Panc1 (cell line): ENCODE measurements at regions not wholly inside any gene's neighbourhood (a gene's known extent, or its start where the extent isn't known, plus 50 kb on each side); places are given as distances from the start of the nearest gene placed in this dataset.

ENCODE experiments used
- POLR2AphosphoS5 ChIP-seq: IDR thresholded peaks from 2 replicates; pipeline ENCODE4 v1.6.1; 2012; ENCODE audit warnings: mild to moderate bottlenecking, low read depth, low read length, moderate library complexity
- REST ChIP-seq, 2 experiments: IDR thresholded peaks; 2 replicates each; pipeline ENCODE4 v1.6.1; 2011 to 2012; ENCODE audit warnings: low read depth in 2 of 2, control low read depth in 1 of 2, low read length in 1 of 2, mild to moderate bottlenecking in 1 of 2, moderate library complexity in 1 of 2; ENCODE audit not compliant: insufficient read depth in 1 of 2
- SIN3A ChIP-seq: IDR thresholded peaks from 2 replicates; pipeline ENCODE4 v1.6.1; 2012; ENCODE audit warnings: low read depth, mild to moderate bottlenecking, low read length, moderate library complexity, borderline replicate concordance; ENCODE audit not compliant: insufficient read depth
- TCF7L2 ChIP-seq: IDR thresholded peaks from 2 replicates; pipeline ENCODE4 v1.6.1; 2011; ENCODE audit warnings: mild to moderate bottlenecking, low read depth, low read length, inconsistent platforms
- TF ChIP-seq, protein P1 (sequence below): fragments of 450-650 bp; IDR thresholded peaks from 2 replicates; pipeline ENCODE4 v1.5.1; 2017; ENCODE audit warnings: mild to moderate bottlenecking

- TF ChIP-seq, protein P1, sequence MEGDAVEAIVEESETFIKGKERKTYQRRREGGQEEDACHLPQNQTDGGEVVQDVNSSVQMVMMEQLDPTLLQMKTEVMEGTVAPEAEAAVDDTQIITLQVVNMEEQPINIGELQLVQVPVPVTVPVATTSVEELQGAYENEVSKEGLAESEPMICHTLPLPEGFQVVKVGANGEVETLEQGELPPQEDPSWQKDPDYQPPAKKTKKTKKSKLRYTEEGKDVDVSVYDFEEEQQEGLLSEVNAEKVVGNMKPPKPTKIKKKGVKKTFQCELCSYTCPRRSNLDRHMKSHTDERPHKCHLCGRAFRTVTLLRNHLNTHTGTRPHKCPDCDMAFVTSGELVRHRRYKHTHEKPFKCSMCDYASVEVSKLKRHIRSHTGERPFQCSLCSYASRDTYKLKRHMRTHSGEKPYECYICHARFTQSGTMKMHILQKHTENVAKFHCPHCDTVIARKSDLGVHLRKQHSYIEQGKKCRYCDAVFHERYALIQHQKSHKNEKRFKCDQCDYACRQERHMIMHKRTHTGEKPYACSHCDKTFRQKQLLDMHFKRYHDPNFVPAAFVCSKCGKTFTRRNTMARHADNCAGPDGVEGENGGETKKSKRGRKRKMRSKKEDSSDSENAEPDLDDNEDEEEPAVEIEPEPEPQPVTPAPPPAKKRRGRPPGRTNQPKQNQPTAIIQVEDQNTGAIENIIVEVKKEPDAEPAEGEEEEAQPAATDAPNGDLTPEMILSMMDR: no peak
- TF ChIP-seq POLR2AphosphoS5 (no peak), REST (IDR thresholded peaks at IDR 0.05; ENCODE audit: insufficient read depth in 1 of 2, low read depth in 2 of 2, low read length in 1 of 2) (no peak), SIN3A (no peak), TCF7L2 (no peak)
Observed at GRCh38 chr6:87822011-87822410, 120.0 kb upstream of the AKIRIN2 start.
